WTC11 (cell line): ENCODE measurements at regions not wholly inside any gene's neighbourhood (a gene's known extent, or its start where the extent isn't known, plus 50 kb on each side); places are given as distances from the start of the nearest gene placed in this dataset.

Source experiments
- ATF3 ChIP-seq: sonication (generic); formaldehyde crosslinking; conservative IDR thresholded peaks from 2 replicates; pipeline ENCODE4 v1.8.1; 2022; ENCODE audit warnings: mild to moderate bottlenecking, missing genetic modification reagents
- CBFB ChIP-seq: sonication (generic); formaldehyde crosslinking; IDR thresholded peaks from 2 replicates; pipeline ENCODE4 v1.8.1; 2022; ENCODE audit warnings: mild to moderate bottlenecking, low read depth, missing genetic modification reagents
- CREM ChIP-seq: sonication (generic); formaldehyde crosslinking; IDR thresholded peaks from 2 replicates; pipeline ENCODE4 v1.8.1; 2022; ENCODE audit warnings: mild to moderate bottlenecking, missing genetic modification reagents, moderate library complexity
- E2F4 ChIP-seq: sonication (generic); formaldehyde crosslinking; IDR thresholded peaks from 2 replicates; pipeline ENCODE4 v1.8.1; 2022; ENCODE audit warnings: low read depth, mild to moderate bottlenecking, moderate library complexity, missing genetic modification reagents, borderline replicate concordance
- ELF4 ChIP-seq: sonication (generic); formaldehyde crosslinking; IDR thresholded peaks from 2 replicates; pipeline ENCODE4 v1.8.1; 2022; ENCODE audit warnings: low read depth, mild to moderate bottlenecking, moderate library complexity, missing genetic modification reagents
- ESRRA ChIP-seq: sonication (generic); formaldehyde crosslinking; IDR thresholded peaks from 2 replicates; pipeline ENCODE4 v1.8.1; 2022; ENCODE audit warnings: mild to moderate bottlenecking, missing genetic modification reagents, borderline replicate concordance
- FOXP1 ChIP-seq: sonication (generic); formaldehyde crosslinking; IDR thresholded peaks from 2 replicates; pipeline ENCODE4 v1.8.0; 2022; ENCODE audit warnings: missing genetic modification reagents, mild to moderate bottlenecking, moderate library complexity, borderline replicate concordance
- NFYB ChIP-seq: sonication (generic); formaldehyde crosslinking; conservative IDR thresholded peaks from 2 replicates; pipeline ENCODE4 v1.8.0; 2022; ENCODE audit warnings: low read depth, missing genetic modification reagents
- PRDM15 ChIP-seq: sonication (generic); formaldehyde crosslinking; IDR thresholded peaks from 2 replicates; pipeline ENCODE4 v1.8.0; 2022; ENCODE audit warnings: missing genetic modification reagents
- SP1 ChIP-seq: sonication (generic); formaldehyde crosslinking; conservative IDR thresholded peaks from 2 replicates; pipeline ENCODE4 v1.8.1; 2022; ENCODE audit warnings: missing genetic modification reagents
- TEAD1 ChIP-seq: sonication (generic); formaldehyde crosslinking; IDR thresholded peaks from 2 replicates; pipeline ENCODE4 v1.8.0; 2022; ENCODE audit warnings: mild to moderate bottlenecking, missing genetic modification reagents
- ZNF671 ChIP-seq: fragments of 250-450 bp; sonication (Bioruptor Pico); IDR thresholded peaks from 2 replicates; pipeline ENCODE4 v1.8.0; 2021; ENCODE audit warnings: mild to moderate bottlenecking
- TF ChIP-seq, protein P1 (sequence below): fragments of 200-600 bp; IDR thresholded peaks from 2 replicates; pipeline ENCODE4 v1.8.0; 2022; ENCODE audit warnings: antibody characterized with exemption
- TF ChIP-seq, protein P2 (sequence below): sonication (generic); formaldehyde crosslinking; IDR thresholded peaks from 2 replicates; pipeline ENCODE4 v1.8.0; 2022; ENCODE audit warnings: mild to moderate bottlenecking, missing genetic modification reagents

GRCh38 chr6:6785163-6785521 lies 196.6 kb downstream of the LY86 start:
- TF ChIP-seq, protein P1, sequence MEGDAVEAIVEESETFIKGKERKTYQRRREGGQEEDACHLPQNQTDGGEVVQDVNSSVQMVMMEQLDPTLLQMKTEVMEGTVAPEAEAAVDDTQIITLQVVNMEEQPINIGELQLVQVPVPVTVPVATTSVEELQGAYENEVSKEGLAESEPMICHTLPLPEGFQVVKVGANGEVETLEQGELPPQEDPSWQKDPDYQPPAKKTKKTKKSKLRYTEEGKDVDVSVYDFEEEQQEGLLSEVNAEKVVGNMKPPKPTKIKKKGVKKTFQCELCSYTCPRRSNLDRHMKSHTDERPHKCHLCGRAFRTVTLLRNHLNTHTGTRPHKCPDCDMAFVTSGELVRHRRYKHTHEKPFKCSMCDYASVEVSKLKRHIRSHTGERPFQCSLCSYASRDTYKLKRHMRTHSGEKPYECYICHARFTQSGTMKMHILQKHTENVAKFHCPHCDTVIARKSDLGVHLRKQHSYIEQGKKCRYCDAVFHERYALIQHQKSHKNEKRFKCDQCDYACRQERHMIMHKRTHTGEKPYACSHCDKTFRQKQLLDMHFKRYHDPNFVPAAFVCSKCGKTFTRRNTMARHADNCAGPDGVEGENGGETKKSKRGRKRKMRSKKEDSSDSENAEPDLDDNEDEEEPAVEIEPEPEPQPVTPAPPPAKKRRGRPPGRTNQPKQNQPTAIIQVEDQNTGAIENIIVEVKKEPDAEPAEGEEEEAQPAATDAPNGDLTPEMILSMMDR = no peak
- TF ChIP-seq SP1 = no peak
- TF ChIP-seq CREM = no peak
- TF ChIP-seq, protein P2, sequence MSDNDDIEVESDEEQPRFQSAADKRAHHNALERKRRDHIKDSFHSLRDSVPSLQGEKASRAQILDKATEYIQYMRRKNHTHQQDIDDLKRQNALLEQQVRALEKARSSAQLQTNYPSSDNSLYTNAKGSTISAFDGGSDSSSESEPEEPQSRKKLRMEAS (CRISPR knock-in tag) = no peak
- TF ChIP-seq PRDM15 (CRISPR knock-in tag) = no peak
- TF ChIP-seq FOXP1 (CRISPR knock-in tag) = no peak
- TF ChIP-seq ELF4 = no peak
- TF ChIP-seq NFYB (CRISPR knock-in tag) = no peak
- no peak for TF ChIP-seq CBFB (CRISPR knock-in tag)
- no peak for TF ChIP-seq ATF3 (CRISPR knock-in tag)
- no peak for TF ChIP-seq ESRRA (CRISPR knock-in tag)
- TF ChIP-seq TEAD1 (CRISPR knock-in tag) = no peak
- no peak for TF ChIP-seq E2F4 (CRISPR knock-in tag)
- TF ChIP-seq ZNF671 (CRISPR knock-in tag) = no peak
